Glomerular visceral epithelial cell (primary cell): ENCODE measurements at regions not wholly inside any gene's neighbourhood (a gene's known extent, or its start where the extent isn't known, plus 50 kb on each side); places are given as distances from the start of the nearest gene placed in this dataset.

Experiments used
- DNase-seq: peaks from one replicate; pipeline ENCODE4 v3.0.0-alpha.2; 2016; ENCODE audit errors: extremely low spot score

DNA sequence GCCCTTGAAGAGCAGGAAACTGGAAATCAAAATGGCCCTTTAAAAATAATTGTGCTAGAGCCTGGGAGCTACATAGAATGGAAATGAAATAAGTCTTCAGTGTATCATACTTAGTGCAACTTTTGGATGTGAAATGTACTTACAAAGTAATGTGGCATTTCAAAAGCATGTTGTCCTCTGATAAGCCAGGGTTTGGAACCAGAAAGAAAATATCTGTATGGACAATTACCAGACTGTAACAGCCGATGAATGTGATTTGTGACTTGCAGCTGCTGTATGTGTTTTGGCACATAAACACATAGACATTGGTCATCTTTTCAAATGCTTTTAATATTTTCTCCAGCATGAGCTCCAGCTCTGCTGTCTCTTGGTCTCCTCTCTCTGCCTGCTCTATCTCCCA is 546.4 kb downstream of the OMA1 start:
- no peak for DNase-seq

DNA sequence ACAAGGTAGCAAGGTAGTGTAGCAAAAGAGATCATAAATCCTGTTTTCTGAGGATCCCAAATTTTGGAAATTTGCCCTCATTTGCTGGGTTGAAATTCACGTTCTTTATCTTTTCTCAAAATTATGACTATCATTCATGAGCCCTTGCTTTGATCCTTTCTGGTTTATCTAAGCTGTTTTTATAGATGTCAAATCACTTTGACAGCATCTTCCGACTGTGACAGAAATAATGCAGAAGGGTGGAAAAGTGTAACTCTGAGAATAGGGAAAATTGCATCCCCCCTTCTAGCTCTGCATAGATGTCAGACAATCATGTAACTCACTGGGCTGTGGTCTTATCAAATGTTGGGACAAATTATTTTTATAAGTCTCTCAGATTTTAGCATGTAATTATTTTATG is 550.1 kb downstream of the OMA1 start:
- DNase-seq = no peak

DNA sequence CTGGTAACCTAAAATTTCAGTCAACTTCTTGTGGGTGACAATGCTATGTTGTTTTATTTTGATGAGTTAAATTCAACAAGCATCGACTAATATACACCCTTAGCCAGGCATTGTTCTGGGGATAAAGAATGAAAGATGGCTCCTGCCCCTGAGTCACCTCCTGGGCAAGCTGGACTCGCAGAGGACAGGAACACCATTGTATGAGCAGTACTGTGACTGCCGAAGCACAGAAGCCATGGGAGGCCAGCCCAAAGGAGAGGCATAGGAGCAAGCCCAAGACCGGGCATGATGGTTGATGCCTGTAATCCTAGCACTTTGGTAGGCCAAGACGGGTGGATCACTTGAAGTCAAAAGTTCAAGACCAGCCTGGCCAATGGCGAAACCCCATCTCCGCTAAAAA is 555.2 kb downstream of the OMA1 start:
- DNase-seq = no peak

DNA sequence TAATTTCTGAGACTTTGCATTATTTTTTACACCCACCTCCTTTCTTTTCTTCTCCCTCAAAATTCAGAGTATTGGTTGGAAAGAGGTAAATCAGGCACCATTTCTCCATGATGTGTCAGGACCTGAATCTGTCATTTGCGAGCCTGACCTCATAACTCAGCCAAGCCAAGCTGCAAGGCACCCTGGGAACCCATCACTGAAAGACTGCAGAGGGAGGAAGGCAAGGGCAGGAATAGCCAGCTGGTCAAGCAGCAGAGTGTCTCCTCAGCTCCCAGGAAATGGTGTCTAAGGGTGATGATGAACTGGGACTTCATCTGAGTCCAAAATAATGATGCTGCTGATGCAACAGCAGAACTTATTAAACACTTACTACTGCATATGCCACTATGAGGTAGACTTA is 556.6 kb downstream of the OMA1 start:
- no peak for DNase-seq

DNA sequence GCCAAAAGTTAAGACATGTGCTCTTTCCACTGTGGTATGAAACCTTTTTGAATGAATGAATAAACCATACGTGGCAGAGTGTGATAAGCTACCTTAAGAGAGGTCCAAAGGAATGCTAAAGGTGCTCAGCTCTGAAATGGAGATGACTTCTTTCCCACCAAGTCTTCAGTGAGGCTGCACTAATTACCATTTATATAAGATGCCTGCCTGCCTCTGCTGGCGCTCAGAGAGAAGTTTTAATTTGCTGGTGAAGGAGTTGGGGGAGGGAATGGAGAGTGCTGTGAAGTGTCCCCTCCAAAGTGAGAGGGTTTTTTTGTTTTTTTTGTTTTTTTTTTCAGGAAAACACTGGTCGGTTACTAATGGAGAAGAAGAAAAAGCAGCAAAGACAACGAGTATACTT is 559.0 kb downstream of the OMA1 start:
- no peak for DNase-seq

DNA sequence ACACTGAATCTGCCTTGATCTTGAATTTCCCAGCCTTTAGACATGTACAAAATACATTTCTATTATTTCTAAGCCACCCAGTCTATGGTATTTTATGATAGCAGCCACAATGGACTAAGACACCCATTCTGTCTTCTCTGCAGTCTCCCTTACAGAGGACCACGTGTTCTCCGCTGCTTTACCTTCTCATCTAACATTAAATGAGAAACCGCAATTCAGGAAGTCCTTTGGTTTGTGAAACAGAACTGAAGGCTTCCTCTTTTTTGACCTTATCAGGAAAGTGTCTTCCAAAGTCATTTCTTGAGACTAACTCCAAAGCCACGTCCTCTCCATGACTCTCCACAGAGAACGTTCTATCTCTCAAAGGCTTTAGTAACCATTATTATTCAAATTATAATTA is 560.1 kb downstream of the OMA1 start:
- no peak for DNase-seq

DNA sequence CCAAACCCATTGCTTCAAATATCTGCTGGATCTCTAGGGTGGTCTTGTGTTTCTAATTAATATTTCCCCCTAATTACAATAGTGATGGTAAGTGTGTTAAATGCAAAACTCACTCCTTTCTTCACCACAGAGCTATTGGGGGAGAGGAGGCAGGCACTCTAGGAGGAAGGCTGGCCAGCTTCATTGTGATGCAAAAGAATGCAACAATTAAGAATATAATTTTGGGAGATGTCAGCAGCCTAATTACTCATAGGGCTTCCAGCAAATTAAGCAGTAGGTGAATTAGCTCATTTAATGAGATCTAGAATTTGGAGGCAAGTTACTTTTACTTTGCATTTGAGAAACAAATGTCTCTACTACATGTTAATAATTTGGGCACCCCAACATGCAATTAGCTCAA is 560.4 kb upstream of the DAB1 start:
- no peak for DNase-seq

DNA sequence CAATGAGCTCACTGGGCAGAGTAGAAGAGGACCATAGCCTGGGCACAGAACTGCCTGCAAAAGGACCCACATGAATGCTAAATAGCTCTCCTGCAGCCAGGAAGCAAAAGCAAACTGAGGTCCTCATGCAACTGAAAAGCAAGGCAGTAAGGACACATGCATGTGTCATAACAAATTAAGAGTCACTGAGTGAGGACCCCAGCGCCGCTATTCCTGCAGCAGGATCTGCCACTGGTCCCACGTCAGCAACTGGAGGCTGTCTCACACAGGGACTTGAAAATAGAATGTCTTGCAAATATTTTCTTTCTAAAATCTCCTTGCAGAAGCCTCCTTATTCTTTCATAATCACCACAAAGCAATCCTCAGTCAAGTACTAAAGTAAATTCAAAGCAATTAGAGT is 559.6 kb upstream of the DAB1 start:
- DNase-seq = no peak

DNA sequence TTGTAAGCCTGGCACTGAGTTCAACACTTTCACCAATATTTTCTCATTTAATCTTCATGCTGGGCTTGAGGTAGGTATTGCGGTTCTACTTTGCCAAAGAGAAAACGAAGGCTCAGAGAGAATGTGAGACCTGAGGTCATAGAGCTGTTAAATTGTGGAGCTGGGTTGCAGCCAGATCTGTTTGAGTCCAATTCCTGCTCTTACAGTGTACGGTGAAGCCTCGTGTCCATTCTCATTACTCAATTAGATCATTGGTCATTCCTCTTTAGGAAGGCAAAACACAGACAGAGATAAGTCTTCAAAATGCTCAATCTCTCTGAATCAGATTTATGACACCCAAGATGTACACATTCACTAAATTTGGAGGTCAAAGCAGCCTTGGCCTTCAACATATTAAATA is 559.0 kb upstream of the DAB1 start:
- DNase-seq = no peak

DNA sequence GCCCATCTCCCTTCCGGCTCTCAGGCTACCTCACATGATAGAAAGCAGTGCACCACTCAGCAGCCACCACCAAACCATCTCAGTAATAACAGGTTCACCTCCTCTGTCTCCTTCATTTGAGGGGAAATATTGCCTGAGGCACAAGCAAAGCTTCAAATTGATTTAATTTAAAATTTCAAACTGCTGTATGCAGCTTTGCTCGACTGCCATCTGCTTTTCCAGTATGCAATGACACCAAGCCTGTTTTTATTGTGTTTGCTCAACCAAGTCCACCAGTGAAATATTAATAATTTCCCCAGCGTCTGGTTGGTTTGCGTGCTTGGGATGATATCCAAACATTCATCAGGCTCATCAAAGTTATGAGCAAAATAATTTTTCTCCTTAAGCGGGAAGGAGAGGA is 552.4 kb upstream of the DAB1 start:
- no peak for DNase-seq

DNA sequence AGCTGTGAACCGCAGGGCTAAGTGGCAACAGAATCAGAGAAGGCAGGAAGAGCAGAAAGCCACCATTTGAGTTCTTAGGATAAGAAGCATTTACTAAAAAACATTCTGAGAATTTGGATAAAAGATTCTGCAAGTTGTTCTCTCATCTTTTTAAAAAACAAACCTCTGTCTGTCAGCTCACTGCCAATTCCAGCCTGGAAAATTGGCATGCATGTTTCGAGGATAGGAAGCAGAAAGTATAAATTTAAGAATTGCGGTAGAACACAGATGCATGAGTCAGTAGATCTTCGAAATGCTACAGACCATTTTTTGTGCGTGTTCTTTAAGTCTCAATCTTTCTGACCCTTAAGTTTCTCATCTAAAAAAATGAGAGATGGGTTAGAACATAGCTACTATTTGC is 544.5 kb upstream of the DAB1 start:
- no peak for DNase-seq

DNA sequence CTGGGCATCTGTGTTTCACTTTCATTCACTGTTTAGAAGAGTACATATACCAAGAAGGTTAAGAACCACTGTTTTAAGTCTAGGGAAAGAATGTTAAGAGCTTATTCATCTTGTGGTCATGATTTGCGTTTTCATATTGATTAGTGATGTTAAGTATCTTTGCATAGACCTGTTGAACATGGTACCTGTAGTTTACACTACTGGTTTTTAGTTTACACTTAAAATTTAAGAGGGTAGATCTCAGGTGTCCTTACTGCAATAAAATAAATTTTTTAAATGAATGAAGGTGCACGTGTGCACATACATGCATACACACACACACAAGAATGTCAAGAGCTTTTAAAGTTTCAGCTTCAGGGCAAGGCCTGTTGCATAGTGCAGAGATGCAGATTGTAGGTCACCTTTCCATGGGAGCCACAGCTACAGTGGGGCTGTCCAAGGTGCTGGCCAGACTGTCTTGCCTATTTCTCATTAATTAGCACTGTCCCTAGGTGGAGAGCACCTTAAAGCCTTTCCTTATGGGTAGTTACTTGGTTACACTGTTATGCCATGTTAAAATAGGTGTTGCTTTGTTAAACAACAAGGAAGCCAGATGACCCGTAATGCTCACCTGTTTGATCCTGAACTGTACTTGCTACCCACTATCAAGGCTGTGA is 543.0 kb upstream of the DAB1 start:
- no peak for DNase-seq

DNA sequence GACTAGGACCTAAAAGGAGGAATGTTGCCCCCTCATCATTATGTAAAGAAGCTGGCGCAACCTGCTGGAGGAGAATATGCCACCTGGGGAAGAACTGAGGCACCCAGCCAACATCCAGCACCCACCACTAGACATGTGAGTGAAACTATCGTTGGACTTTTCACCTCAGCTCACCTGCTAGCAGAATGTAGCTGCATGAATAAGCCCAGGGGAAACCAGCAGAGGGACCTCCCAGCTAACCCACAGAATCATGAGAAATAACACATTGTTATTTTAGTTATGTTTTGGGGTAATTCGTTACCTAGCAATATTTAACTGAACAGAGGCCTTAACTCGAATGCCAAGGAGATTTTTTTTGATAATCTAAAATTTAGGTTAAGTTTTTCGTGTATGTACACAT is 542.5 kb upstream of the DAB1 start:
- DNase-seq = no peak

DNA sequence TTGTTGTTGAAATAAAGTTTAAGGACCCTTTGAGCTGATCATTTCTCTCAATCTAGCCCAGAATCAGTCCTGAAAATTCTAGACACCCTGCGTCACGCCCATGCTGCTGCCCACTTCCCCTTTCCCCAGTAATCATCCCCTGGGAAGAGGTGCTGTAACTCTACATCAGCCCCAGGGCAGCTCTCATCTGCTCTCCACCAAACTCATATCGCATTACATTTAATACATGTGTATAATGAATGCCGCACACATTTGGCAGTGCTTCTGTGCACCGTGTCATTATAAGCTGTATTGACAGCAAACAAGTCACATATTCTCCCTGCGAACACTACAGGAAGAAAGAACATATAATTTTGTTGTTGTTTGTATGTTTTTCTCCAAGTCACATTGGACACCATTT is 539.7 kb upstream of the DAB1 start:
- DNase-seq = no peak

DNA sequence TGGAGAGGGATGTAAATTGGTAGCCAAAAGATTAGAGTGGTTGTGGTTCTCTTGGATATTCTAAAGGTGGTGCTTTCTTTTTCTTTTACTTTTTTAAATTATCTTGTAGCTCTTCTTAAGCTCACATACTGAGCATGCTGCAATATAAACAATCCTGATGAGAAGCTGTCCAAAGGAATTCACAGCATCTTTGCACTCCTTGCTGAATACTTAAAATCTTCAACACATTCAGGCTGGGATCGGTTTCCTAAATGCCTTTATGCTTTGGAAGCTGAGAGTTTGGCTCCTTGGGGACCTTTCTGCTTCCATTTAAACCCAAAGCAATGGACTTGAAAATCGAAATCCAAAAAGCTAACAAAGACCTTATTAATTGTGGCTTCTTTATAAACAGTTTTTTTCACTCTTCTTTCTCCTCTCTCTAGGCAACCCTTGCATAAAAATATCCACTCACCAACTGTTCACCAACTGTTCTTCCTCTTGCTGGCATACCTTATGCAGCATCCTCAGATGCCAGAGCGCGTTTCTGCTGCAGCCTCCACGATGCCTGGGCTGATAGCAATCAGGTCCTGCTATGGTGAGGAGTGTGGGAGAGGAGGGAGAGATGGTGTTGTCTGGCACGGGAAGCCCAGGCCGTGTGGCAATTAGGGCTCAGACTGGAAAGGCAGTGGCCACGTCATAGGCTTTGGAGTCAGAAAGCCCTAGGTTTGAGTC is 535.8 kb upstream of the DAB1 start:
- DNase-seq = no peak

DNA sequence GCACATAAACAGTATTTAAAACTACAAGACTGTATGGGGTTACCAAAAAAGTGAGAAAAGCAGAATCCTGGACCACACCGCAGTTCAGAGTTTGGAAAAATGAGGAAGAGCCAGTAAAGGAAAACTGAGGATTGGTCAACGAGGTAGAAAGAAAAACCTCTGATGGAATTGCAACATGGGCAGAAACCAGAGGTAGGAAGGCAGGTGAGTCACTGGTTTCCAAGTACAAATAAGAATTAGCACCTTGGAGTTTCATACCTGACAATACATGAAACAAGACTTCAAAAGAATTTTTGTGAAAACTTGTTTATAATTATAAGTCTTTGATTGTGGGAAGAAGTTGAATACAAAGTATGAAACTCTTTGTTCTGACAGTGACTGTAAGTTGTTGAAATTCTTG is 533.7 kb upstream of the DAB1 start:
- DNase-seq = no peak

DNA sequence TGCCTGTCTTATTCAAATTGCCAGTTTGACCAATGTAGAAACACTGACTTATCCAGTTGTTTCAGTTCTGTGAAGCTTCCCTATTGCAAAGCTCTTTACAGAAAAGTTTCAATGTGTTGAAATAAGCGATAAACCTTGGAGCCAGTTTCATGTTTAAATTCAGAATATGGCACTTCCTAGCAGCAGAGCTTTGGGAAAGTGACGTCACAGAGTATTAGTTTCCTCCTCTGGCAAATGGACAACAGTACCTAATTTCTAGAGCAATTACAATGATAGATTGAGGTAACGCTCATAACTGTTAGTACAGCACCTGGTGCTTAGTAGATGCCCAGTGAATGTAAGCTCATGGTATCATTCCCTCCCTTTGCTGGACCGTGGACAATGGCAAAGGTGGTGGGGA is 527.5 kb upstream of the DAB1 start:
- no peak for DNase-seq

DNA sequence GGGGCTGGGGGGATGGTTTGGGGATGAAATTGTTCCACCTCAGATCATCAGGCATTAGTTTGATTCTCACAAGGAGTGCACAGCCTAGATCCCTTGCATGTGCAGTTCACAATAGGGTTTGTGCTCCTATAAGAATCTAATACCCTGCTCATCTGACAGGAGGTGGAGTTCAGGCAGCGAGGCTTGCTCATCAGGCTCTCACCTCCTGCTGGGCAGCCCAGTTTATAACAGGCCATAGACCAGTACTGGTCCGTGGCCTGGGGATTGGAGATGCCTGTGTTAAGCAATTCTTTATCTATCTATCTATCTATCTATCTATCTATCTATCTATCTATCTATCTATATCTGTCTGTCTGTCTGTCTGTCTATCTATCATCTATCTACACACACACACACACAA is 525.3 kb upstream of the DAB1 start:
- DNase-seq = no peak

DNA sequence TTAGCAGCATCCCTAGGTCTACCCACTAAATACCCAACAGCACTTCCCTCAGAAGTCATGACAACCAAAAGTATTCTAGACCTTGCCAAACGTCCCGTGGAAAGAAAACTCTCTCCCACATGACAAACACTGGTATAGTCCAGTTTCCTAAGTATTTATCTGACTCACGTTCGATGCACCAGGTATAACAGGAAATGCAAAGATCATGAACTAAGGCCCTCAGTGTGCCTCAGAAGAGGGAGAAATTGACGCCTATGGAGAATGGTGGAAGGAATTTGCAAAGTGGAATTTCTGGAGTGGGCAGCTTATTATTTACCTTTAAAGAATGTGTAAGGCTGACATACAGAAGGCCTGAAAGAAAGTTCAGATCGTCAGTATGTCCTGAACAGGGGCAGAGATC is 523.6 kb upstream of the DAB1 start:
- no peak for DNase-seq

DNA sequence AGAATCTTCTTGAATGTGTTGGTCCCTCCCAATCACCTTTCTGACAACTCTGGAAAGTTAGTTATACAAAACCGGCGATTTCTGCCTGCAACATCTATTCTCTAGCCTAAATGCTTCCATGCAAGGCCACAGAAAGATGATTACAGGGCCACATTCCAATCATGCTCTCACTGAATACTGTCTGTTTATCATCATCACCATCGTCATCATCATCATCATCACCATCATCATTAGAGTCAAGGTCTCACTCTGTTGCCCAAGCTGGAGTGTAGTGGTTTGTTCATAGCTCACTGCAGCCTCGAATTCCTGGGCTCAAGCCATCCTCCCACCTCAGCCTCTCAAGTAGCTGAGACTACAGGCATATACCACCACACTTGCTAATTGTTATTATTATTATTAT is 521.2 kb upstream of the DAB1 start:
- DNase-seq = no peak

DNA sequence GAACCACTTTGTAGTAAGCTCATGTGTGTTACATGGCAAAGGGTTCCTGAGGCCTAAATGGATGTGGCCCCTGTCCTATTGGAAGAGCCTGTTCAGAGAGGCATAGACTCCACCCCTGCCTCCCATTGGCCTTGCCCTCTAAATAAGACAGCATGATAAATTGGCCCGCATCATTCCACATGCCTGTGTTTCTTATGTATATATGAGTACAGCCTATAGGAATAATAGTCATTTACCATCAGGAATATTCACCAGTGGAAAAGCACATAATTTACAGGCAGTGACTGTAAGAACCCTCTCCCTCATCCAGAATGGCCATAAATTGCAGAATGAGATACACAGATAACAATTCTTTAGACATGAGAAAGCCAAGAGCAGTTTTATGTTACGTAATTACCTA is 519.5 kb upstream of the DAB1 start:
- DNase-seq = no peak

DNA sequence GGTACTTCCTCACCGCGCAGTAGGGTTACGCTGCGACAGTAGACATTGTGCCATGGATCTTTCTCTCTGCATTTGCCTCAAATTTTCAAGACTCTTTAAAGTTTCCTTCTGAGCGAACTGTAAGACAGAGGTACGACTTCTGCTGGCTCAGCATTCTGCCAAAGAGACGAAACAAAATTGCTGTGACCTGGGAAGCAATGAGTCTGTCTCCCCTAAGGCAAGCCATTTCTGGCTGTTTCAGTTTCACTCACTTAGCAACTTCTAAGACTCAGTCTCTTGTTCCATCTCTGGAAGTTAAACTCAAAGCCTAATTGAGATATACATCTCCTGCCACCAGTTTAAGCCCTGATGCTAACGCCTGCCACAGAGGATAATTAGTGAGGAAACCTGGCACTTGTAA is 510.9 kb upstream of the DAB1 start:
- no peak for DNase-seq

DNA sequence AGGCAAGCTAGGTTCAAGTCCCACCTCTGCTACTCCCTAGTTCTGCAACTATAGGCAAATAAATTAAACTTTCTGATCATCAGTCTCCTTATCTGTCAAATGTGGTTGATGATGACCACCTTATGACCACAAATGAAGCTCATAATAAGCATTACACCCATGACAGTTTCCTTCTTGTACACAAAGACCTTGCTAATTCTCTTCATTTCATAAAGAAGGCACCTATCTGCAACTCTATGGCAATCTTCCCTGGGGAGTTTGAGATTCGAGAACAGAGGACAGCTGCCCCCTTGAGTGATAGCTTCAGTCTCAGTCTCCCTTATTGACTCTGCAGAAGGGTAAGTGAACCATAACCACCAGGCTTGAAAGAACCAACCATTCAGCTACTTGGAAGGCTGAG is 503.1 kb upstream of the DAB1 start:
- DNase-seq = no peak

DNA sequence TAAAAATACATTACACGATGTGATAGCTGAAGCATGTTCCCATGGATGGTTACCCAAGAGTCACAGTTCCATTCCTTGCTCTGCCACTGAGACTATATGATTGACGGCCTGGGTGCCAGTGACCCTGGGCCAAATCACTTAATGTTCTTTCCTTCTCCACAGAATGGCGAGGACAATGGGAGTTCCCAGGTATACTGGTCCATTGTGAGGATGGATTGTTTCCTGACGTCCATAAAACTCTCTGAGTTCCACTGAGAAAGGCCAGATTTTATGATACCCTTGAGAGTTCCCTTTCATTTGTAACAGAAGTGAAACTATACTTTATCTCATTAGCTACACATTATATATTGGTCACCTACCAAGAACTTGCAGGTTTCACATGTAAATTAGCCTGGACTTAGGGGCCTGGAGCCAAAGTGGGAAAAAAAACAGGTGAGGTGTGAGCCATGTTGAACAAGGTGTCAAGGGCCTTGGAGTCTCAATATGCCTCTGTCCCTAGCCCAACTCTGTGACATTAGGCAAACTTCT is 502.2 kb upstream of the DAB1 start:
- no peak for DNase-seq
